ENCODE measurements at regions not wholly inside any gene's neighbourhood (a gene's known extent, or its start where the extent isn't known, plus 50 kb on each side); places are given as distances from the start of the nearest gene placed in this dataset.
"Not testable (repeated sequence)": the region's sequence is repeated elsewhere in the genome, so short reads cannot be mapped to it uniquely, and the experiment has no call there.

GRCh38 chr6:134778431-134778830 is 171.5 kb downstream of the ALDH8A1 start:
- no peak for DNase-seq

- no peak for DNase-seq
Observed at GRCh38 chr6:134774201-134774638, 175.7 kb downstream of the ALDH8A1 start.

GRCh38 chr6:134772671-134773360 is 177.1 kb downstream of the ALDH8A1 start:
- no peak for DNase-seq

- no peak for DNase-seq
Observed at GRCh38 chr6:134768931-134769330, 181.0 kb downstream of the ALDH8A1 start.

GRCh38 chr6:134766497-134766896 is 183.4 kb downstream of the ALDH8A1 start:
- DNase-seq = no peak

- DNase-seq = no peak
Observed at GRCh38 chr6:134764741-134765140, 185.2 kb downstream of the ALDH8A1 start.

GRCh38 chr6:134763575-134763974 is 186.3 kb downstream of the ALDH8A1 start:
- not testable (repeated sequence) for DNase-seq

- no peak for DNase-seq
Observed at GRCh38 chr6:134758621-134759020, 191.3 kb downstream of the ALDH8A1 start.

GRCh38 chr6:134757911-134758361 is 192.0 kb downstream of the ALDH8A1 start:
- no peak for DNase-seq

GRCh38 chr6:134756374-134757025 is 193.4 kb downstream of the ALDH8A1 start:
- DNase-seq = no peak

- no peak for DNase-seq
Observed at GRCh38 chr6:134754013-134754690, 195.7 kb downstream of the ALDH8A1 start.

GRCh38 chr6:134753001-134753400 is 196.9 kb downstream of the ALDH8A1 start:
- DNase-seq = no peak

- no peak for DNase-seq
Observed at GRCh38 chr6:134752445-134752844, 197.5 kb downstream of the ALDH8A1 start.

- no peak for DNase-seq
Observed at GRCh38 chr6:134750669-134751068, 199.2 kb downstream of the ALDH8A1 start.

GRCh38 chr6:134748484-134748883 is 201.4 kb downstream of the ALDH8A1 start:
- DNase-seq = no peak

- not testable (repeated sequence) for DNase-seq
Observed at GRCh38 chr6:134747197-134747596, 202.7 kb downstream of the ALDH8A1 start.

- DNase-seq = no peak
Observed at GRCh38 chr6:134746140-134746539, 203.8 kb downstream of the ALDH8A1 start.

- not testable (repeated sequence) for DNase-seq
Observed at GRCh38 chr6:134745192-134745591, 204.7 kb downstream of the ALDH8A1 start.

- DNase-seq = no peak
Observed at GRCh38 chr6:134744301-134744700, 205.6 kb downstream of the ALDH8A1 start.

- no peak for DNase-seq
Observed at GRCh38 chr6:134741200-134741536, 208.7 kb downstream of the ALDH8A1 start.

GRCh38 chr6:134740473-134741199 is 209.3 kb downstream of the ALDH8A1 start:
- DNase-seq = no peak

GRCh38 chr6:134740027-134740373 is 209.9 kb downstream of the ALDH8A1 start:
- no peak for DNase-seq

GRCh38 chr6:134739299-134740026 is 210.4 kb downstream of the ALDH8A1 start:
- no peak for DNase-seq

Data from RPMI8226 (cell line).